Panc1 (cell line): ENCODE measurements at regions not wholly inside any gene's neighbourhood (a gene's known extent, or its start where the extent isn't known, plus 50 kb on each side); places are given as distances from the start of the nearest gene placed in this dataset.

ENCODE experiments used
- POLR2AphosphoS5 ChIP-seq: IDR thresholded peaks from 2 replicates; pipeline ENCODE4 v1.6.1; 2012; ENCODE audit warnings: mild to moderate bottlenecking, low read depth, low read length, moderate library complexity
- REST ChIP-seq, 2 experiments: IDR thresholded peaks; 2 replicates each; pipeline ENCODE4 v1.6.1; 2011 to 2012; ENCODE audit warnings: low read depth in 2 of 2, control low read depth in 1 of 2, low read length in 1 of 2, mild to moderate bottlenecking in 1 of 2, moderate library complexity in 1 of 2; ENCODE audit not compliant: insufficient read depth in 1 of 2
- SIN3A ChIP-seq: IDR thresholded peaks from 2 replicates; pipeline ENCODE4 v1.6.1; 2012; ENCODE audit warnings: low read depth, mild to moderate bottlenecking, low read length, moderate library complexity, borderline replicate concordance; ENCODE audit not compliant: insufficient read depth
- TCF7L2 ChIP-seq: IDR thresholded peaks from 2 replicates; pipeline ENCODE4 v1.6.1; 2011; ENCODE audit warnings: mild to moderate bottlenecking, low read depth, low read length, inconsistent platforms
- TF ChIP-seq, protein P1 (sequence below): fragments of 450-650 bp; IDR thresholded peaks from 2 replicates; pipeline ENCODE4 v1.5.1; 2017; ENCODE audit warnings: mild to moderate bottlenecking

DNA sequence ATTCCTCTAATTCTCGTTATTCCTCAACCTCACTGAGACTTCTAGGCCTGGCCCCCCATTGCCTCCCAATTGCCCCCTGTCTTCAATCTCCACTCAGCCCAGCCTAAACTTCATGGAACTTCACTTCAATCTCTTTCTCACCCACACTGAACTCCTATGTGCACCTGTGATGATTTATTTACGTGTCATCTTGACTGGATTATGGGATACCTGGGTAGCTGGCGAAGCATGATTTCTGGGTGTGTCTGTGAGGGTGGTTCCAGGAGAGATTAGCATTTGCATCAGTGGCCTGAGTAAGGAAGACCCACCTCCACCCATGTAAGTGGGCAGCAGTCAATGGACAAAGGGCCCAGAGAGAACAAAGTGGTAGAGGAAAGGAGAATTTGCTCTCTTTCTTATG is 587.0 kb downstream of the NPHP4 start:
- TF ChIP-seq, protein P1, sequence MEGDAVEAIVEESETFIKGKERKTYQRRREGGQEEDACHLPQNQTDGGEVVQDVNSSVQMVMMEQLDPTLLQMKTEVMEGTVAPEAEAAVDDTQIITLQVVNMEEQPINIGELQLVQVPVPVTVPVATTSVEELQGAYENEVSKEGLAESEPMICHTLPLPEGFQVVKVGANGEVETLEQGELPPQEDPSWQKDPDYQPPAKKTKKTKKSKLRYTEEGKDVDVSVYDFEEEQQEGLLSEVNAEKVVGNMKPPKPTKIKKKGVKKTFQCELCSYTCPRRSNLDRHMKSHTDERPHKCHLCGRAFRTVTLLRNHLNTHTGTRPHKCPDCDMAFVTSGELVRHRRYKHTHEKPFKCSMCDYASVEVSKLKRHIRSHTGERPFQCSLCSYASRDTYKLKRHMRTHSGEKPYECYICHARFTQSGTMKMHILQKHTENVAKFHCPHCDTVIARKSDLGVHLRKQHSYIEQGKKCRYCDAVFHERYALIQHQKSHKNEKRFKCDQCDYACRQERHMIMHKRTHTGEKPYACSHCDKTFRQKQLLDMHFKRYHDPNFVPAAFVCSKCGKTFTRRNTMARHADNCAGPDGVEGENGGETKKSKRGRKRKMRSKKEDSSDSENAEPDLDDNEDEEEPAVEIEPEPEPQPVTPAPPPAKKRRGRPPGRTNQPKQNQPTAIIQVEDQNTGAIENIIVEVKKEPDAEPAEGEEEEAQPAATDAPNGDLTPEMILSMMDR: no peak
- TF ChIP-seq SIN3A (no peak), POLR2AphosphoS5 (no peak), TCF7L2 (no peak), REST (IDR thresholded peaks at IDR 0.05; ENCODE audit: insufficient read depth in 1 of 2, low read depth in 2 of 2, low read length in 1 of 2) (no peak)
